ENCODE measurements at regions not wholly inside any gene's neighbourhood (a gene's known extent, or its start where the extent isn't known, plus 50 kb on each side); places are given as distances from the start of the nearest gene placed in this dataset.

DNA sequence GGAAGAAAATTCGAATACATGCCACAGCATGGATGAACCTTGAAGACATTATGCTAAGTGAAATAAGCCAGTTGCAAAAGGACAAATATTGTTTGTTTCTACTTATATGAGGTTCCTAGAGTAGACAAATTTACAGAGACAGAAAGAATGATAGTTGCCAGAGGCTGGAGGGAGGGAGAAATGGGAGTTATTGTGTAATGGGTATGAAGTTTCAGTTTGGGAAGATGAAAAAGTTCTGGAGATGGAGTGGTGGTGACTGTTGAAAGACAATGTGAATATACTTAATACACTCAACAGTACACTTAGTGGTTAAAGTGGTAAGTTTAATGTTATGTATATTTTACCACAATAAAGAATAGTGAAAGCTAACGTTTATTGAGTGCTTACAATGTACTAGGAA is 99.6 kb upstream of the SLC44A1 start:
- TF ChIP-seq, protein P1, sequence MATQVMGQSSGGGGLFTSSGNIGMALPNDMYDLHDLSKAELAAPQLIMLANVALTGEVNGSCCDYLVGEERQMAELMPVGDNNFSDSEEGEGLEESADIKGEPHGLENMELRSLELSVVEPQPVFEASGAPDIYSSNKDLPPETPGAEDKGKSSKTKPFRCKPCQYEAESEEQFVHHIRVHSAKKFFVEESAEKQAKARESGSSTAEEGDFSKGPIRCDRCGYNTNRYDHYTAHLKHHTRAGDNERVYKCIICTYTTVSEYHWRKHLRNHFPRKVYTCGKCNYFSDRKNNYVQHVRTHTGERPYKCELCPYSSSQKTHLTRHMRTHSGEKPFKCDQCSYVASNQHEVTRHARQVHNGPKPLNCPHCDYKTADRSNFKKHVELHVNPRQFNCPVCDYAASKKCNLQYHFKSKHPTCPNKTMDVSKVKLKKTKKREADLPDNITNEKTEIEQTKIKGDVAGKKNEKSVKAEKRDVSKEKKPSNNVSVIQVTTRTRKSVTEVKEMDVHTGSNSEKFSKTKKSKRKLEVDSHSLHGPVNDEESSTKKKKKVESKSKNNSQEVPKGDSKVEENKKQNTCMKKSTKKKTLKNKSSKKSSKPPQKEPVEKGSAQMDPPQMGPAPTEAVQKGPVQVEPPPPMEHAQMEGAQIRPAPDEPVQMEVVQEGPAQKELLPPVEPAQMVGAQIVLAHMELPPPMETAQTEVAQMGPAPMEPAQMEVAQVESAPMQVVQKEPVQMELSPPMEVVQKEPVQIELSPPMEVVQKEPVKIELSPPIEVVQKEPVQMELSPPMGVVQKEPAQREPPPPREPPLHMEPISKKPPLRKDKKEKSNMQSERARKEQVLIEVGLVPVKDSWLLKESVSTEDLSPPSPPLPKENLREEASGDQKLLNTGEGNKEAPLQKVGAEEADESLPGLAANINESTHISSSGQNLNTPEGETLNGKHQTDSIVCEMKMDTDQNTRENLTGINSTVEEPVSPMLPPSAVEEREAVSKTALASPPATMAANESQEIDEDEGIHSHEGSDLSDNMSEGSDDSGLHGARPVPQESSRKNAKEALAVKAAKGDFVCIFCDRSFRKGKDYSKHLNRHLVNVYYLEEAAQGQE (IDR thresholded peaks at IDR 0.05; ENCODE audit: unreplicated experiment), result no peak
- TF ChIP-seq CTCF (conservative IDR thresholded peaks at IDR 0.05; ENCODE audit: low read depth in 2 of 2), result no peak
- no peak for TF ChIP-seq POLR2AphosphoS5 (IDR thresholded peaks at IDR 0.05; ENCODE audit: low read depth)
- TF ChIP-seq EZH2 (IDR thresholded peaks at IDR 0.05; ENCODE audit: low read depth, unreplicated experiment), result no peak
- TF ChIP-seq ZNF331 (CRISPR knock-in tag; IDR thresholded peaks at IDR 0.05; ENCODE audit: low read depth), result no peak
- TF ChIP-seq CREB1 (CRISPR knock-in tag; IDR thresholded peaks at IDR 0.05; ENCODE audit: low read depth), result no peak
- no peak for TF ChIP-seq STAT1 (IDR thresholded peaks at IDR 0.05; ENCODE audit: unreplicated experiment)
- TF ChIP-seq JUNB (IDR thresholded peaks at IDR 0.05; ENCODE audit: unreplicated experiment), result no peak
- no peak for TF ChIP-seq EZH2phosphoT487 (IDR thresholded peaks at IDR 0.05; ENCODE audit: unreplicated experiment)
- no peak for TF ChIP-seq ZNF114 (CRISPR knock-in tag; IDR thresholded peaks at IDR 0.05)
- no peak for TF ChIP-seq NANOG (IDR thresholded peaks at IDR 0.05; ENCODE audit: borderline replicate concordance)
- TF ChIP-seq, protein P2, sequence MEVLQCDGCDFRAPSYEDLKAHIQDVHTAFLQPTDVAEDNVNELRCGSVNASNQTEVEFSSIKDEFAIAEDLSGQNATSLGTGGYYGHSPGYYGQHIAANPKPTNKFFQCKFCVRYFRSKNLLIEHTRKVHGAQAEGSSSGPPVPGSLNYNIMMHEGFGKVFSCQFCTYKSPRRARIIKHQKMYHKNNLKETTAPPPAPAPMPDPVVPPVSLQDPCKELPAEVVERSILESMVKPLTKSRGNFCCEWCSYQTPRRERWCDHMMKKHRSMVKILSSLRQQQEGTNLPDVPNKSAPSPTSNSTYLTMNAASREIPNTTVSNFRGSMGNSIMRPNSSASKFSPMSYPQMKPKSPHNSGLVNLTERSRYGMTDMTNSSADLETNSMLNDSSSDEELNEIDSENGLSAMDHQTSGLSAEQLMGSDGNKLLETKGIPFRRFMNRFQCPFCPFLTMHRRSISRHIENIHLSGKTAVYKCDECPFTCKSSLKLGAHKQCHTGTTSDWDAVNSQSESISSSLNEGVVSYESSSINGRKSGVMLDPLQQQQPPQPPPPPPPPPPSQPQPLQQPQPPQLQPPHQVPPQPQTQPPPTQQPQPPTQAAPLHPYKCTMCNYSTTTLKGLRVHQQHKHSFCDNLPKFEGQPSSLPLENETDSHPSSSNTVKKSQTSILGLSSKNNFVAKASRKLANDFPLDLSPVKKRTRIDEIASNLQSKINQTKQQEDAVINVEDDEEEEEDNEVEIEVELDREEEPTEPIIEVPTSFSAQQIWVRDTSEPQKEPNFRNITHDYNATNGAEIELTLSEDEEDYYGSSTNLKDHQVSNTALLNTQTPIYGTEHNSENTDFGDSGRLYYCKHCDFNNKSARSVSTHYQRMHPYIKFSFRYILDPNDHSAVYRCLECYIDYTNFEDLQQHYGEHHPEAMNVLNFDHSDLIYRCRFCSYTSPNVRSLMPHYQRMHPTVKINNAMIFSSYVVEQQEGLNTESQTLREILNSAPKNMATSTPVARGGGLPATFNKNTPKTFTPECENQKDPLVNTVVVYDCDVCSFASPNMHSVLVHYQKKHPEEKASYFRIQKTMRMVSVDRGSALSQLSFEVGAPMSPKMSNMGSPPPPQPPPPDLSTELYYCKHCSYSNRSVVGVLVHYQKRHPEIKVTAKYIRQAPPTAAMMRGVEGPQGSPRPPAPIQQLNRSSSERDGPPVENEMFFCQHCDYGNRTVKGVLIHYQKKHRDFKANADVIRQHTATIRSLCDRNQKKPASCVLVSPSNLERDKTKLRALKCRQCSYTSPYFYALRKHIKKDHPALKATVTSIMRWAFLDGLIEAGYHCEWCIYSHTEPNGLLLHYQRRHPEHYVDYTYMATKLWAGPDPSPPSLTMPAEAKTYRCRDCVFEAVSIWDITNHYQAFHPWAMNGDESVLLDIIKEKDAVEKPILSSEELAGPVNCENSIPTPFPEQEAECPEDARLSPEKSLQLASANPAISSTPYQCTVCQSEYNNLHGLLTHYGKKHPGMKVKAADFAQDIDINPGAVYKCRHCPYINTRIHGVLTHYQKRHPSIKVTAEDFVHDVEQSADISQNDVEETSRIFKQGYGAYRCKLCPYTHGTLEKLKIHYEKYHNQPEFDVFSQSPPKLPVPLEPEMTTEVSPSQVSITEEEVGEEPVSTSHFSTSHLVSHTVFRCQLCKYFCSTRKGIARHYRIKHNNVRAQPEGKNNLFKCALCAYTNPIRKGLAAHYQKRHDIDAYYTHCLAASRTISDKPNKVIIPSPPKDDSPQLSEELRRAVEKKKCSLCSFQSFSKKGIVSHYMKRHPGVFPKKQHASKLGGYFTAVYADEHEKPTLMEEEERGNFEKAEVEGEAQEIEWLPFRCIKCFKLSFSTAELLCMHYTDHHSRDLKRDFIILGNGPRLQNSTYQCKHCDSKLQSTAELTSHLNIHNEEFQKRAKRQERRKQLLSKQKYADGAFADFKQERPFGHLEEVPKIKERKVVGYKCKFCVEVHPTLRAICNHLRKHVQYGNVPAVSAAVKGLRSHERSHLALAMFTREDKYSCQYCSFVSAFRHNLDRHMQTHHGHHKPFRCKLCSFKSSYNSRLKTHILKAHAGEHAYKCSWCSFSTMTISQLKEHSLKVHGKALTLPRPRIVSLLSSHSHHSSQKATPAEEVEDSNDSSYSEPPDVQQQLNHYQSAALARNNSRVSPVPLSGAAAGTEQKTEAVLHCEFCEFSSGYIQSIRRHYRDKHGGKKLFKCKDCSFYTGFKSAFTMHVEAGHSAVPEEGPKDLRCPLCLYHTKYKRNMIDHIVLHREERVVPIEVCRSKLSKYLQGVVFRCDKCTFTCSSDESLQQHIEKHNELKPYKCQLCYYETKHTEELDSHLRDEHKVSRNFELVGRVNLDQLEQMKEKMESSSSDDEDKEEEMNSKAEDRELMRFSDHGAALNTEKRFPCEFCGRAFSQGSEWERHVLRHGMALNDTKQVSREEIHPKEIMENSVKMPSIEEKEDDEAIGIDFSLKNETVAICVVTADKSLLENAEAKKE (CRISPR knock-in tag; IDR thresholded peaks at IDR 0.05), result no peak
- TF ChIP-seq ETS1 (IDR thresholded peaks at IDR 0.05), result no peak
